Activated CD4-positive, alpha-beta T cell treated with anti-CD3 and anti-CD28 coated beads, Interleukin-10, Interleukin-2, amounts not matched to agents 100 ng/mL and 50 ng/mL, durations not matched to agents 16 hours and 8 hours (primary cell): ENCODE measurements at regions not wholly inside any gene's neighbourhood (a gene's known extent, or its start where the extent isn't known, plus 50 kb on each side); places are given as distances from the start of the nearest gene placed in this dataset.
"Not testable (repeated sequence)": the region's sequence is repeated elsewhere in the genome, so short reads cannot be mapped to it uniquely, and the experiment has no call there.

ENCODE experiments used
- DNase-seq: peaks from one replicate; pipeline ENCODE4 v3.0.0-alpha.2; 2020

- no peak for DNase-seq
These were observed 98.9 kb downstream of the RGS2 start for GRCh38 chr1:192907545-192908243.

DNA sequence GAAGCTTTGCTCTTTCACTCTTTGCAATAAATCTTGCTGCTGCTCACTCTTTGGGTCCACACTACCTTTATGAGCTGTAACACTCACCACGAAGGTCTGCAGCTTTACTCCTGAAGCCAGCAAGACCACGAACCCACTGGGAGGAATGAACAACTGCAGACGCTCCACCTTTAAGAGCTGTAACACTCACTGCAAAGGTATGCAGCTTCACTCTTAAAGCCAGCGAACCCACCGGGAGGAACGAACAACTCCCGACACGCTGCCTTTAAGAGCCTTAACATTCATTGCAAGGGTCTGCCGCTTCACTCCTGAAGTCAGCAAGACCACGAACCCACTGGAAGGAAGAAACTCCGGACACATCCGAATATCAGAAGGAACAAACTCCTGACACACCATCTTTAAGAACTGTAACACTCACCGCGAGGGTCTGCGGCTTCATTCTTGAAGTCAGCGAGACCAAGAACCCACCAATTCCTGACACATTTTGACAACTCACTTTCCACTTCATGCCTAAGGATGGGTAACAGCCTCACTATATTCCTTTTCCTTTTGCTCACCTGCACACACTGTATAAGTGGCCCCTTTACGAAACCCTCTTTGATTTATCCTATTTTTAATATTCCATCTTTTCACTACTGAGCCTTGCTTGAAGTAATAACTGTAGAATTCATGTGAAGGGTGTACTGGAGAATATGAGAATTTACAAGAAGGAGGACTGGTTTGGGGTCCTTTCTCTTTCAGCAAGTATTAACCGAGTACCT is 103.2 kb downstream of the RGS2 start:
- not testable (repeated sequence) for DNase-seq

GRCh38 chr1:192913683-192914082 is 104.8 kb downstream of the RGS2 start:
- DNase-seq = no peak

DNA sequence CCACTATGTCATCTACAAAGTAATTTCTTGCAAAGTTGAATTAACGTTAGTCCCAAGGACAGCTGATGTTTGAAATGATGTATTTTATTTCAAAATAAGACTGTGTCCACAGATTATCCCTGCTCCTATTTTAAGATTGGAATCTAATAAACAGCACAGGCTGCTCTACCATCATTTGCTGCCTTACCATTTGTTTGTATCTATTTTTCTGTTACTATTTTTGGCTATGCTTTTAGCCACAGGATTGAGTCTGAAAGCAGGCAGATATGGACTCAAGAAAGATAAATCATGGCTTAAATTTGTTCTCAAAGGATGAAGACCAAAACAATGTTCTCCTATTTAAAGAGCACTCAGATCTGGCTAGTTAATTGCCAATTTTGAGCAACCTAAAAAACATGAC is 105.3 kb downstream of the RGS2 start:
- no peak for DNase-seq

- DNase-seq = no peak
These were observed 105.9 kb downstream of the RGS2 start for GRCh38 chr1:192914696-192915095.

DNA sequence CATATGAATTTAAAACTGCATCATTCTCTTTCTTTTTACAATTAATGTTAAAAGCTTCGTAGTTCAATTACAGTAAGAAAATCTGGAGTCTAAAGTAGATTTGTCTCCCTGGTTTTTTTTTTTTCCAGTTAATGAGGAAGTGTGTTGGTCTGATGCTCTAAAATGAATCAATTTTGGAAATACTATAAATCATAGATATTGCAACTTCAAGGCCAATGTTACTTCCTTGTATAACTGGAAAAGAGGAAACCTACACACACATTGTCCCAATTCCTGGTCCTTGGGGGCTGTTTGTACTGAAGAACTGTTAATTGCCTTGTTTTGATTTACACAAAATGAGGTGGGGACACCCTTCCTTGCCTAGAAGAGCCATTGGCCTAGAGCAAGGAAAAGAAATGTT is 107.2 kb downstream of the RGS2 start:
- DNase-seq = no peak

GRCh38 chr1:192918259-192918658 is 109.4 kb downstream of the RGS2 start:
- DNase-seq = no peak

- no peak for DNase-seq
These were observed 111.6 kb downstream of the RGS2 start for GRCh38 chr1:192920412-192920811.

- DNase-seq = no peak
These were observed 116.8 kb downstream of the RGS2 start for GRCh38 chr1:192925609-192926008.

DNA sequence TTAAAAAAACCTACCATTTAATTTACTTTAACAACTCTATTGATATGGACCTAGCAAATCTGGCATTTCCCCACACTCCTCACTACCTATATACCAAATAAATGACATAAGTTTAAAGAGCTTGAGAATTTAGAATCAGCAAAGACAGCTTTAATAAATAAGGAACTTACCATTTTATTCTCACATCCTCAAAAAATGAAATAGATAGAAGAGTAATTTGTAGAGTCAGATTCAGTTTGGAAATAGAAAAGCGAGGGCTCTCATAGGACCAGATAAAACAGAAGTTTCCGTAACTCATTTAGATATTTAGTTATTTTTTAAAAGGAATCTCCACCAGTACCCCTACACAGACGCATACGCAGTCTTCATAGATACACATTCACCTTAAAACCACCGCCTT is 117.9 kb downstream of the RGS2 start:
- no peak for DNase-seq

DNA sequence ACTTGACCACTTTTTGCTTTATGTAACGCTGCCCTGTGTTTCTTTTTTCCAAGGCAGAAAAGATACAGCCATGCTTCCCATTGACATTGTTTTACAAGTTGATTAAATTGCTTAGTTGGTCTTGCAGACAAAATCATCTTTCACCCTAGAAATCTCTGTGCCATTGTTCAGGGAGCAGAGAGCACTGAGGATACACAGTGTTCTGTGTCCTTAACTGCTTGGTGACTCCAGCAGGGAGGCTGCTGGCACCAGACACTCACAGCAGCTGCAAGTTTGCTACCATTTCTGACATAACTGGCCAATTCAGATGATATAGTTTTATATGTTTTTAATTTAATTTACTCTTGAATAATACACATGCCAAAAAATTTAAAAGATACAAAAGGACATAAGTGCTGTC is 118.7 kb downstream of the RGS2 start:
- DNase-seq = no peak

DNA sequence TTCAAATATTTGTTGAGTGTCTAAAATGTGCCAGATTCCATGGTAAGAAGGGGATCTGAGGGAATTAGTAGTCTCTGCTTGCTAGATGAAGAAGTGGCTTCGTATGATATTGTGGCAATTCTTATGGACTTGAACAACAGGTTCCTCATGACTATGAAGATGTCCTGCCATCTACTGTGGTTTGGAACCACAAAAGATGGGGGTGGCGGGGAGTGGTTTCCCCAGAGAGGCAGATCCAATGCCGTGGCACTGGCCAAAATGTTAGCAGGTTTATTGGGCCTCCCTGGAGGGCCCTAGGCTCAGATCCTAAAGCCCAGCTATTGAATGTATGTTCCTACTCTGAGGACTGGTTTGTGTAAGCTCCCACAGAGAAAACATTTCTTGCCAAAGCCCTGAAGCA is 120.8 kb downstream of the RGS2 start:
- no peak for DNase-seq

DNA sequence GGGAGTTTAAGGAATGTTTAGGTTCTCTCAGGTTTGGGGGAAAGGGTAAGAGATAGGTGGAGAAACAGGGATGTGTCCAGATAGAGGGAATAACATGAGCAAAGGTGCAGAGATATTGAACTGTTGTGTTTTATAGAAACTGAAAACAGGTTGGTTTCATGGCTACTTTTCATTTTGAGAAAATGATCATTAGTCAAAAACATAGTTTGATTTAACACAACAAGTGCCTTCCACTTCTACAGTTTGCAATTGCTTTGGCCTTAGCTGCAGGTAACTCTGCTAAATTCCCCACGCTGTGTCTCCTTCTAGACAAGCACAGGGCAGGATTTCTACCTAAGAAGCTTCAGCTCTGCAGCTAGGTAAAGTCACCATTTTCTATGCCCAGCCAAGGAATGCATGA is 124.9 kb downstream of the RGS2 start:
- DNase-seq = peak; percentile 29

DNA sequence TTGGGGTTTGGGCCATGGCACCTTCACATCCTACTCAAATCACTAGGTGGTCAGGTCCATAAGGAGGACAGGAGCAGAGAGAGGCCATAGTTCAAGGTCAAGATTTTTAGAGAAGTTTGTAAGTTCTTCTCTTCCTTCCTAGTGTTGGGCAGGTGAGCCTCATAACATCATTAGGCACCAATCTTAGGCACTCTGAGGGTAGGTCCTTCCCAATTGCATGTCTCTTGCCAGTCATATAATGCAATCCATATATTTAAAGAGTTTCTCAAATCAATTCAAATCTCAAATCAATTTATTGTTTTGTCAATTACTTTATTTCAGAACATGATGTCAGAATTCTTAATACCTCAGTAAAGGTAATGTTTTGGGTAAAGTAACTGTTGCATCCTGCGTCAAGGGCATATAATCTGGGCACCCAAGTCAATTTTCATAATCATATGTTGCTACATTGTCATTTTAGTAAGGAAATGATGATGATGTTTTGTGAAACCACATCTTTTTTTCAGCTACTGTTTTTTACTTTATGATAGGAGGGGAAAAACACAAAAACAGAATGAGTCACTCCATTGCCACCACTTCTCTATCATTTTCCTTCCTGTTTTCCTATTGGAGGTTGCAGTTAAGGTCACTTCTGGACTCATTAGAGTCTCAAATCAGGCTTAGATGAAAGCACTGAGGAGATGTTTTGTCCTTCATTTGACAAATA is 122.7 kb downstream of the UCHL5 start:
- DNase-seq = peak; percentile 78

- no peak for DNase-seq
These were observed 122.0 kb downstream of the UCHL5 start for GRCh38 chr1:192937128-192937527.

DNA sequence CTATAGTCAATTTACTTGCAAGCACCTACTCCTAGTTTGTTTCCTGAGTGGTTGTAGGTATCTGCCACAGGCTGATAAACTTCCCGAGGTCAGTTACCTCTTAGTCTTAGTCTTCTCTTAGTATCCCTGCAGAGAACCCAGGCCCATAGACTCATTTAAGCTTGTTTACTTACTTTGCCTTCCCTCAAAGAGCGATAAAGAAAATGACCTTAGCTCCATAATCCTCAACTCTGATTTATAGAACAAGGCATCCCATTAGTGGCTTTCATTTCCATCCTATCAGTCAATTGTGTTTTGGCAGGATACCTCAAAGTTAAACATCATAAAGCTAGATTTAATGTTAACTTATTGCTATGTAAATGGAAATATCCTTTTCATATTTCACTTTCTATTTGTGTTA is 119.7 kb downstream of the UCHL5 start:
- no peak for DNase-seq

- no peak for DNase-seq
These were observed 118.5 kb downstream of the UCHL5 start for GRCh38 chr1:192940658-192941057.

DNA sequence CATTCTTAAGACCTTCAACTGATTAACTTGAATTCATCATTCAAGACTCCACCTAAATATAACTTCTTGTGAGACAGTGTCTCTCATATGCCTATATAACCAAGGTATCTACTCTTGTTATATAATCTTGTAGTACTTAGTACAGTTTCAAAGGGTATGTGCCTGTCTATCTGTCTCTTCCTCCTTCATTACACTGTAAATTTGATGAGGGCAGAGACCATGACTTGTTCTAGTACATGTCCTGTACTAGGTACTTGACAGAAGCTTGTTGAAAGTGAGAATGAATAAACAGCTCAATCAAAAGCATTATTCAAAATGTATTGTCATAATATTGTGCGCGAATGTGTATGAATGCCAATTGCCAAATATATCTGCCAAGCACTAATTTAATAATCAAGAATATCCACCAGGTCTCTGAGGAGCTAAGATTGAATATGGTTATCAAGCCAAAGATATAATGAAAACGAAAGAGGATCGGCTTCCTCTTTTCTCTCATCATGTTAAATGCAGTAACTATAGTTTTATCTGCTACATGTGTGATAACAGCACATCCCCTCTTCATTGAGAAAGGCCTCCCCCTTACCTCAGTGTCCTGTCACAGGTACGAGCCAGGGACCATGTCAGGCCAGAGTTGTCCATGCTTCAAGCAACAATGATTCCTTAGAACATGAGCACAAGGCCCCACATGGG is 117.3 kb downstream of the UCHL5 start:
- DNase-seq = no peak

GRCh38 chr1:192943108-192943507 is 116.1 kb downstream of the UCHL5 start:
- DNase-seq = no peak

DNA sequence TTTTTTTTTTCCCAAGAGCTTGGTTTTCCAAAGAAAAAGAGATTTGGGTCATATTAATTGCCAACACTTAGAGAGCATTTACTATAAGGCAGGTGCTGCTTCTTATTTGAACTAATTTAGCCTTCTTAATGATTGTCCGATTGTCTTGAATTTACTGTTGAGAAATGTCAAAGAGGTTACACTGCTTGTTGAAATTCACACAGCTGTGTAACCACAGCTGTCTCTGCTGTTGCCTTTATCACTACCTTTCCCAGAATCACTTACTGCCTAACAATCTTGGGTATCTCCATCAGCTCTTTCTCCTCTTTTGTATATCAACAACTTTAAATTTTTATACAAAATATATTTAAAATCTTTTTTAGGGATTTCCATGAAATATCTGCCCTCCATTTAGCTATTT is 115.6 kb downstream of the UCHL5 start:
- no peak for DNase-seq

DNA sequence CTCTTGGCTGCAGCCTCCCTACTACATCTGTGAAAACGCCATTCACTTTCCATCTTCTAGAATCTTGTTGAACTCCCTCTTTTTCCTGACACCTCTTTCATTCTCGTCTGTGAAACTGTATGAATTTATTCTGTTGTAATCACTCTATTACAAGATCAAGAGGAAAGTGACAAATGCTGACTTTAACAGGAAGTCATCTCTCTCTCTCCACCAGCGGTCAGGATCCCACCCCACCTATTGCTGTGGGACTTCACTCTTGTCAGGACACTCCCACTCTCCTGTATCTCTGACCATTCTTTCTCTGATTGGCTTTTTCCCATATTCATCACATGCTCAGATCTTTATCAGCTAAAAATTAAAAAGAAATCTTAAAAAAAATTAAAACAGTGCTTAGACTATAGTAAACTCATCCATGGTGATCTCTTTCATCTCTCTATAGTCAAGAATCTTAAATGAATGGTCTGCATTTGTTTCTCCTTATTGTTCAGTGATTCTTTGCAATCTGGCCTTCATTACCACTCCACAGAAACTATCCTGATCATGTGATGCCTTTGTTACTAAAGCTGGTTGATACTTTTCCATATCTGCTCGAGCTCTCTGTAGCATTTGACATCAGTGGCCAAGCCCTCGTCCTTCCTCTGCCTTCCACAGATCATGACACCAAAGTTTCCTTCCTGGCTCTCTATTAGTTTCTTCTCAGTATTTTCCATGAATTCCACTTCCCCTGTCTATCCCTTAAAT is 113.6 kb downstream of the UCHL5 start:
- no peak for DNase-seq

- DNase-seq = no peak
These were observed 109.4 kb downstream of the UCHL5 start for GRCh38 chr1:192949783-192950182.

- no peak for DNase-seq
These were observed 108.2 kb downstream of the UCHL5 start for GRCh38 chr1:192950926-192951325.
